Astrocyte of the spinal cord (primary cell): ENCODE measurements at regions not wholly inside any gene's neighbourhood (a gene's known extent, or its start where the extent isn't known, plus 50 kb on each side); places are given as distances from the start of the nearest gene placed in this dataset.

Experiments
- DNase-seq: peaks from one replicate; pipeline ENCODE4 v3.0.0; 2011; ENCODE audit warnings: low read depth, low spot score
- H3K4me3 ChIP-seq: 2 replicates; pipeline ENCODE4 v1.5.1; 2011; ENCODE audit warnings: low read depth, mild to moderate bottlenecking, low read length, moderate library complexity
- CTCF ChIP-seq: IDR thresholded peaks from 2 replicates; pipeline ENCODE4 v1.5.1; 2012; ENCODE audit warnings: low read depth, mild to moderate bottlenecking, low read length, inconsistent platforms
- in situ Hi-C: cut with HindIII; loops from 2 replicates; pipeline ENCODE4 v1.10.0; 2017; ENCODE audit warnings: low sequenced_read_pairs

GRCh38 chr14:51185180-51185579, 54.9 kb upstream of the TMX1 start:
- no peak overlapping the region for H3K4me3 ChIP-seq
- TF ChIP-seq CTCF: no peak
- in situ Hi-C loops: no loop called here
- no peak for DNase-seq

GRCh38 chr14:51185754-51186153, 54.3 kb upstream of the TMX1 start:
- in situ Hi-C loops: no loop called here
- no peak for TF ChIP-seq CTCF
- H3K4me3 ChIP-seq: no peak overlapping the region
- DNase-seq: no peak

- no peak for DNase-seq
- in situ Hi-C loops: no loop called here
- H3K4me3 ChIP-seq: no peak overlapping the region
- no peak for TF ChIP-seq CTCF
Measured at GRCh38 chr14:51188566-51189185, 51.4 kb upstream of the TMX1 start.

- in situ Hi-C loops: no loop called here
- no peak for DNase-seq
- no peak for TF ChIP-seq CTCF
- H3K4me3 ChIP-seq: no peak overlapping the region
Measured at GRCh38 chr14:51189600-51190376, 50.3 kb upstream of the TMX1 start.
